ENCODE measurements at regions not wholly inside any gene's neighbourhood (a gene's known extent, or its start where the extent isn't known, plus 50 kb on each side); places are given as distances from the start of the nearest gene placed in this dataset.

- H3K9ac ChIP-seq (ENCODE audit: low read length in 3 of 3), result no peak overlapping the region
- no peak overlapping the region for H3K4me3 ChIP-seq (ENCODE audit: low read length in 3 of 3)
- H3K27me3 ChIP-seq (ENCODE audit: control insufficient read depth, insufficient read depth, low read length), result no peaks in the 10 kb centered on the region
- H3K4me1 ChIP-seq (ENCODE audit: control insufficient read depth in 2 of 3, insufficient read depth in 2 of 3, low read depth in 1 of 3, low read length in 3 of 3), result no peaks in the 10 kb centered on the region
- TF ChIP-seq CTCF (IDR thresholded peaks at IDR 0.05; ENCODE audit: borderline replicate concordance, extremely low read depth, insufficient read depth), result no peak
- peaks cover 0 to 3% (median 0%) of the 10 kb centered on the region in 3 donors for H3K9me3 ChIP-seq (ENCODE audit: control insufficient read depth in 2 of 3, insufficient read depth in 1 of 3, low read length in 3 of 3)
- DNase-seq, result no peak
- FAIRE-seq, result no peak
- peak overlapping the region in 1 of 2 donors; percentile 21 for H3K27ac ChIP-seq (ENCODE audit: low read depth in 2 of 2, low read length in 2 of 2)
- intact Hi-C loops (cut with DNase I), result no loop called here
- H3K36me3 ChIP-seq (ENCODE audit: control insufficient read depth in 2 of 3, insufficient read depth in 3 of 3, low read length in 3 of 3), result no peaks in the 10 kb centered on the region
Observed at GRCh38 chr5:67305401-67305800, 108.8 kb upstream of the CD180 start.

- intact Hi-C loops (cut with DNase I), result no loop called here
- DNase-seq, result no peak
- H3K36me3 ChIP-seq (ENCODE audit: control insufficient read depth in 2 of 3, insufficient read depth in 3 of 3, low read length in 3 of 3), result no peaks in the 10 kb centered on the region
- no peak overlapping the region for H3K27ac ChIP-seq (ENCODE audit: low read depth in 2 of 2, low read length in 2 of 2)
- no peak for FAIRE-seq
- H3K27me3 ChIP-seq (ENCODE audit: control insufficient read depth, insufficient read depth, low read length), result no peaks in the 10 kb centered on the region
- no peaks in the 10 kb centered on the region for H3K9me3 ChIP-seq (ENCODE audit: control insufficient read depth in 2 of 3, insufficient read depth in 1 of 3, low read length in 3 of 3)
- no peak for TF ChIP-seq CTCF (IDR thresholded peaks at IDR 0.05; ENCODE audit: borderline replicate concordance, extremely low read depth, insufficient read depth)
- H3K4me1 ChIP-seq (ENCODE audit: control insufficient read depth in 2 of 3, insufficient read depth in 2 of 3, low read depth in 1 of 3, low read length in 3 of 3), result no peaks in the 10 kb centered on the region
- no peak overlapping the region for H3K4me3 ChIP-seq (ENCODE audit: low read length in 3 of 3)
- H3K9ac ChIP-seq (ENCODE audit: low read length in 3 of 3), result no peak overlapping the region
Observed at GRCh38 chr5:67303356-67303755, 106.8 kb upstream of the CD180 start.

GRCh38 chr5:67301285-67301903 is 104.8 kb upstream of the CD180 start:
- DNase-seq, result peak in 4 of 5 donors; percentile 15 to 83 (median 32)
- no peak overlapping the region for H3K27ac ChIP-seq (ENCODE audit: low read depth in 2 of 2, low read length in 2 of 2)
- H3K27me3 ChIP-seq (ENCODE audit: control insufficient read depth, insufficient read depth, low read length), result no peaks in the 10 kb centered on the region
- intact Hi-C loops (cut with DNase I), result no loop called here
- FAIRE-seq, result no peak
- H3K4me1 ChIP-seq (ENCODE audit: control insufficient read depth in 2 of 3, insufficient read depth in 2 of 3, low read depth in 1 of 3, low read length in 3 of 3), result no peaks in the 10 kb centered on the region
- no peaks in the 10 kb centered on the region for H3K36me3 ChIP-seq (ENCODE audit: control insufficient read depth in 2 of 3, insufficient read depth in 3 of 3, low read length in 3 of 3)
- H3K9ac ChIP-seq (ENCODE audit: low read length in 3 of 3), result no peak overlapping the region
- no peak overlapping the region for H3K4me3 ChIP-seq (ENCODE audit: low read length in 3 of 3)
- no peaks in the 10 kb centered on the region for H3K9me3 ChIP-seq (ENCODE audit: control insufficient read depth in 2 of 3, insufficient read depth in 1 of 3, low read length in 3 of 3)
- TF ChIP-seq CTCF (IDR thresholded peaks at IDR 0.05; ENCODE audit: borderline replicate concordance, extremely low read depth, insufficient read depth), result no peak

- intact Hi-C loops (cut with DNase I), result no loop called here
- no peak for DNase-seq
- H3K27ac ChIP-seq (ENCODE audit: low read depth in 2 of 2, low read length in 2 of 2), result no peak overlapping the region
- H3K36me3 ChIP-seq (ENCODE audit: control insufficient read depth in 2 of 3, insufficient read depth in 3 of 3, low read length in 3 of 3), result no peaks in the 10 kb centered on the region
- TF ChIP-seq CTCF (IDR thresholded peaks at IDR 0.05; ENCODE audit: borderline replicate concordance, extremely low read depth, insufficient read depth), result no peak
- H3K27me3 ChIP-seq (ENCODE audit: control insufficient read depth, insufficient read depth, low read length), result no peaks in the 10 kb centered on the region
- H3K9ac ChIP-seq (ENCODE audit: low read length in 3 of 3), result no peak overlapping the region
- FAIRE-seq, result no peak
- no peaks in the 10 kb centered on the region for H3K9me3 ChIP-seq (ENCODE audit: control insufficient read depth in 2 of 3, insufficient read depth in 1 of 3, low read length in 3 of 3)
- no peak overlapping the region for H3K4me3 ChIP-seq (ENCODE audit: low read length in 3 of 3)
- H3K4me1 ChIP-seq (ENCODE audit: control insufficient read depth in 2 of 3, insufficient read depth in 2 of 3, low read depth in 1 of 3, low read length in 3 of 3), result no peaks in the 10 kb centered on the region
Observed at GRCh38 chr5:67300326-67300725, 103.7 kb upstream of the CD180 start.

Measured in kidney (tissue), 13 donors.